K562 (cell line): ENCODE measurements at regions not wholly inside any gene's neighbourhood (a gene's known extent, or its start where the extent isn't known, plus 50 kb on each side); places are given as distances from the start of the nearest gene placed in this dataset.

ENCODE experiments used
- ATAC-seq: fragments of 200-7000 bp; cut with Tn5 transposase; 3 replicates; pipeline ENCODE4 v1.9.1; 2020; ENCODE audit warnings: moderate library complexity
- BruUV-seq: library from RNA; stranded (reverse); fragments of 400-500 nt; replicated peaks from 2 replicates; lab custom pipeline; 2021; lab: Mats Ljungman, UMichigan
- CTCF ChIA-PET: fragments of 300-600 bp; formaldehyde crosslinking; extraction: SDS; loops from one replicate; lab custom pipeline; 2021; ENCODE audit warnings: low intra/inter-chr PET ratio; lab: Yijun Ruan, JAX
- POLR2A ChIA-PET: fragments of 300-600, 350-650 bp; sonication (Branson Sonifier 250); formaldehyde crosslinking; extraction: SDS; loops from one replicate; lab custom pipeline; 2021; ENCODE audit warnings: antibody characterized with exemption, inconsistent platforms; lab: Yijun Ruan, JAX
- DNase-seq, 4 experiments: peaks; one replicate each; pipeline versions ENCODE4 v3.0.0 to v3.0.0-alpha.2; 2011 to 2018; ENCODE audit warnings: low spot score in 3 of 4, mixed read lengths in 3 of 4; ENCODE audit errors: extremely low read depth in 1 of 4
- FAIRE-seq: peaks from 2 replicates; lab custom pipeline; 2011; peaks lifted over from hg19 to GRCh38; lab: Jason Lieb, UNC
- H2AFZ ChIP-seq: 2 replicates; pipeline ENCODE4 v1.6.0; 2011; ENCODE audit warnings: low read depth, low read length, control low read depth, inconsistent platforms
- H3K27ac ChIP-seq: fragments of 200-600 bp; 3 replicates; pipeline ENCODE4 v1.8.0; 2011; ENCODE audit warnings: low read depth, mild to moderate bottlenecking, control low read depth, inconsistent platforms, low read length, moderate library complexity, mixed read lengths; ENCODE audit errors: extremely low read depth
- H3K27me3 ChIP-seq, 2 experiments: fragments of 300-600 bp in 1 of 2; 2 replicates in 1 of 2; 3 replicates in 1 of 2; pipeline versions ENCODE4 v1.6.0 to v1.8.0; 2011; ENCODE audit warnings: inconsistent platforms in 2 of 2, low read length in 2 of 2, mild to moderate bottlenecking in 1 of 2, mixed read lengths in 1 of 2, moderate library complexity in 1 of 2; ENCODE audit not compliant: control insufficient read depth in 2 of 2, insufficient read depth in 2 of 2
- H3K36me3 ChIP-seq: fragments of 300-600 bp; 3 replicates; pipeline ENCODE4 v1.8.0; 2011; ENCODE audit warnings: mild to moderate bottlenecking, low read length, inconsistent platforms; ENCODE audit not compliant: control insufficient read depth, insufficient read depth
- H3K4me1 ChIP-seq, 2 experiments: fragments of 200-600 bp in 1 of 2; replicated peaks in 1 of 2; 2 replicates in 1 of 2; 3 replicates in 1 of 2; pipeline versions ENCODE4 v1.5.1 to v1.8.0; 2011; ENCODE audit warnings: inconsistent platforms in 2 of 2, low read length in 2 of 2, mild to moderate bottlenecking in 1 of 2, mixed read lengths in 1 of 2, moderate library complexity in 1 of 2; ENCODE audit not compliant: control insufficient read depth in 2 of 2, insufficient read depth in 2 of 2
- H3K4me2 ChIP-seq: 2 replicates; pipeline ENCODE4 v1.6.1; 2011; ENCODE audit warnings: low read length, control low read depth, inconsistent platforms, mixed read lengths; ENCODE audit not compliant: insufficient read depth
- H3K4me3 ChIP-seq: fragments of 200-600 bp; sonication (generic), shearing (Covaris generic); 2 replicates; pipeline ENCODE4 v1.5.1; 2016; ENCODE audit warnings: control low read depth, inconsistent platforms
- H3K79me2 ChIP-seq: fragments of 200-600 bp; 3 replicates; pipeline ENCODE4 v1.8.0; 2011; ENCODE audit warnings: low read length, inconsistent platforms; ENCODE audit not compliant: control insufficient read depth, insufficient read depth
- H3K9ac ChIP-seq, 2 experiments: 2 replicates each; pipeline versions ENCODE4 v1.6.0 to v1.6.1; 2011; ENCODE audit warnings: low read depth in 2 of 2, low read length in 2 of 2, control low read depth in 1 of 2, inconsistent platforms in 1 of 2, mild to moderate bottlenecking in 1 of 2, mixed read lengths in 1 of 2; ENCODE audit not compliant: insufficient read depth in 1 of 2
- H3K9me1 ChIP-seq: one replicate; pipeline ENCODE4 v1.6.0; 2011; ENCODE audit warnings: inconsistent platforms, mild to moderate bottlenecking, low read length, moderate library complexity; ENCODE audit not compliant: control insufficient read depth, insufficient read depth
- H3K9me3 ChIP-seq: replicated peaks from 2 replicates; pipeline ENCODE4 v1.5.1; 2011; ENCODE audit warnings: low read depth, low read length, inconsistent platforms; ENCODE audit not compliant: control insufficient read depth, insufficient read depth
- H4K20me1 ChIP-seq: replicated peaks from 2 replicates; pipeline ENCODE4 v1.6.1; 2011; ENCODE audit warnings: low read length, inconsistent platforms, mixed read lengths; ENCODE audit not compliant: control insufficient read depth, insufficient read depth
- ARID1B ChIP-seq: fragments of 450-650 bp; IDR thresholded peaks from 2 replicates; pipeline ENCODE4 v1.6.1; 2016; ENCODE audit warnings: antibody characterized with exemption, mild to moderate bottlenecking, inconsistent platforms
- CC2D1A ChIP-seq: fragments of 450-650 bp; IDR thresholded peaks from 2 replicates; pipeline ENCODE4 v1.6.1; 2017; ENCODE audit warnings: mild to moderate bottlenecking
- CEBPB ChIP-seq: fragments of 450-650 bp; IDR thresholded peaks from 2 replicates; pipeline ENCODE4 v1.6.1; 2016; ENCODE audit warnings: missing genetic modification characterization, missing compliant biosample characterization
- EGR1 ChIP-seq: fragments of 450-650 bp; conservative IDR thresholded peaks from 2 replicates; pipeline ENCODE4 v1.6.1; 2017; ENCODE audit warnings: mild to moderate bottlenecking
- ERF ChIP-seq: fragments of 450-650 bp; formaldehyde crosslinking; IDR thresholded peaks from 2 replicates; pipeline ENCODE4 v1.4.0; 2020; ENCODE audit warnings: mild to moderate bottlenecking, mixed read lengths
- FOXJ2 ChIP-seq: fragments of 200-800 bp; sonication (Bioruptor generic); IDR thresholded peaks from 2 replicates; pipeline ENCODE4 v1.6.1; 2016; ENCODE audit warnings: missing genetic modification characterization, missing compliant biosample characterization
- GATAD2B ChIP-seq: fragments of 450-650 bp; IDR thresholded peaks from 2 replicates; pipeline ENCODE4 v1.6.1; 2017; ENCODE audit warnings: mild to moderate bottlenecking, borderline replicate concordance
- HDAC8 ChIP-seq: fragments of 450-650 bp; IDR thresholded peaks from 2 replicates; pipeline ENCODE4 v1.6.1; 2016; ENCODE audit warnings: mild to moderate bottlenecking, missing genetic modification characterization, moderate library complexity, missing compliant biosample characterization
- JUNB ChIP-seq: fragments of 450-650 bp; formaldehyde crosslinking; conservative IDR thresholded peaks from 2 replicates; pipeline ENCODE4 v1.4.0; 2020; ENCODE audit warnings: mild to moderate bottlenecking
- PURB ChIP-seq: sonication (generic); formaldehyde crosslinking; IDR thresholded peaks from 2 replicates; pipeline ENCODE4 v1.9.0; 2021; ENCODE audit warnings: low read depth, mild to moderate bottlenecking, missing genetic modification reagents
- RBM15 ChIP-seq: fragments of 200-400 bp; formaldehyde crosslinking; IDR thresholded peaks from 2 replicates; pipeline ENCODE4 v1.6.1; 2018; ENCODE audit warnings: mild to moderate bottlenecking, low read length, moderate library complexity; ENCODE audit not compliant: insufficient read depth
- SNIP1 ChIP-seq: fragments of 450-650 bp; IDR thresholded peaks from 2 replicates; pipeline ENCODE4 v1.7.1; 2017; ENCODE audit warnings: low read depth, mild to moderate bottlenecking
- TAL1 ChIP-seq: fragments of 450-650 bp; IDR thresholded peaks from 2 replicates; pipeline ENCODE4 v1.6.1; 2016; ENCODE audit warnings: mild to moderate bottlenecking
- ZFP36 ChIP-seq: fragments of 150-350 bp; IDR thresholded peaks from 2 replicates; pipeline ENCODE4 v1.6.1; 2018; ENCODE audit warnings: low read length, low read depth; ENCODE audit not compliant: partially characterized antibody
- ZNF696 ChIP-seq: fragments of 250-450 bp; sonication (Bioruptor Pico); conservative IDR thresholded peaks from 2 replicates; pipeline ENCODE4 v1.4.0; 2020; ENCODE audit warnings: mild to moderate bottlenecking, moderate library complexity
- in situ Hi-C: fragments of 300-500 bp; cut with MboI; formaldehyde crosslinking; loops from 4 replicates; pipeline ENCODE4 v1.15.0; 2018; ENCODE audit warnings: inconsistent platforms, mixed read lengths
- intact Hi-C: fragments of 100-400 bp; cut with micrococcal nuclease; formaldehyde crosslinking; loops from 2 replicates; pipeline ENCODE4 v1.14.2; 2022
- TF ChIP-seq, protein P1 (sequence below): fragments of 450-650 bp; formaldehyde crosslinking; IDR thresholded peaks from 2 replicates; pipeline ENCODE4 v1.4.0; 2022; ENCODE audit warnings: missing genetic modification characterization

GRCh38 chr14:26913786-26914185 lies 316.0 kb upstream of the NOVA1 start:
- no peak for ATAC-seq
- ChIA-PET POLR2A (no interaction called here), CTCF (no interaction called here)
- no peak overlapping the region for H3K4me3 ChIP-seq
- intact Hi-C loops (no loop called here), in situ Hi-C loops (no loop called here)
- DNase-seq: no peak
- BruUV-seq: no TSS peak
- H3K9me3 ChIP-seq: no peaks in the 10 kb centered on the region
- no peaks in the 10 kb centered on the region for H4K20me1 ChIP-seq
- no peaks in the 10 kb centered on the region for H3K4me1 ChIP-seq
- H3K36me3 ChIP-seq: no peaks in the 10 kb centered on the region
- no peaks in the 10 kb centered on the region for H3K9me1 ChIP-seq
- H3K79me2 ChIP-seq: no peaks in the 10 kb centered on the region
- TF ChIP-seq EGR1 (no peak), ARID1B (no peak), TAL1 (no peak), ZNF696 (CRISPR knock-in tag) (no peak), GATAD2B (no peak), SNIP1 (no peak), HDAC8 (tag) (no peak), CC2D1A (no peak), PURB (CRISPR knock-in tag) (no peak), ZFP36 (no peak), RBM15 (no peak), ERF (CRISPR knock-in tag) (no peak), JUNB (no peak), CEBPB (tag) (no peak), FOXJ2 (tag) (no peak)
- TF ChIP-seq, protein P1, sequence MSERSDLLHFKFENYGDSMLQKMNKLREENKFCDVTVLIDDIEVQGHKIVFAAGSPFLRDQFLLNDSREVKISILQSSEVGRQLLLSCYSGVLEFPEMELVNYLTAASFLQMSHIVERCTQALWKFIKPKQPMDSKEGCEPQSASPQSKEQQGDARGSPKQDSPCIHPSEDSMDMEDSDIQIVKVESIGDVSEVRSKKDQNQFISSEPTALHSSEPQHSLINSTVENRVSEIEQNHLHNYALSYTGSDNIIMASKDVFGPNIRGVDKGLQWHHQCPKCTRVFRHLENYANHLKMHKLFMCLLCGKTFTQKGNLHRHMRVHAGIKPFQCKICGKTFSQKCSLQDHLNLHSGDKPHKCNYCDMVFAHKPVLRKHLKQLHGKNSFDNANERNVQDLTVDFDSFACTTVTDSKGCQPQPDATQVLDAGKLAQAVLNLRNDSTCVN: no peak
- no peak overlapping the region for H2AFZ ChIP-seq
- no peak overlapping the region for H3K27ac ChIP-seq
- H3K9ac ChIP-seq: no peak overlapping the region
- no peak overlapping the region for H3K4me2 ChIP-seq
- no peaks in the 10 kb centered on the region for H3K27me3 ChIP-seq
- no peak for FAIRE-seq
